ENCODE measurements at regions not wholly inside any gene's neighbourhood (a gene's known extent, or its start where the extent isn't known, plus 50 kb on each side); places are given as distances from the start of the nearest gene placed in this dataset.

DNA sequence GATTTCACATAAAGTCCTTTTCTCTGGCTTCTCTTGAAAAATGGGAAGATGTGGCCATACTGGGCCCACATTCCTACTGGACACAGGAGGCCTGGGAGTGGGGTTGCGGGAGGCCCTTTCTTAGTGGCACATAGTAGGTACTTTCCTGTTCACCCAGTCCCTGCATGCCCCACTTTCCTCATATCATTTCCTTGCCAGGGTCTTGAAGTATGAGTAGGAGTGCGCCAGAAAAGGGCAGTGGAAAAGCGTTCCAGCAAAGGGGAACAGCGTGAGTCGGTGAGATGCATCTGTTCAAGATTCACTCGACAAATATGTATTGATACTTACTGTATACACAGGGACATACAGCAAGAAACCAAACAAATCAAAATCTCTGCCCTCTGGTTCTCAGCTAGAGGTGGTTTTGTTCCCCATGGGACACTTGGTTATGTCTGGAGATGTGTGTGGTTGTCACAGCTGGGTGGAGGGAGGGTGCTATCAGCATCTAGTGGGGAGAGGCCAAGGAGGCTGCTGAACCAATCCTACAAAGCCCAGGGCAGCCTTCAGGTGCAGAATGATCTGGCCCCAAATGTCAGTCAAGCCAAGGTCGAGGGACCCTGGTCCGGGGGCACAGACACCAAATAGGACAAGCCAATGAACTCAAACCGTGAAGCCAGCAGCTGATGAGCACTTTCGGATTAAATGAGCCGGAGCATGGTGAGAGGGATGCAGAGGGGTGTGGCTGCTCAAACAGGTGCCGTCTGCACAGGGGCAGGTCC lies 151.4 kb downstream of the CEBPB start:
- DNase-seq (ENCODE audit: low read depth in 2 of 2): no peak

DNA sequence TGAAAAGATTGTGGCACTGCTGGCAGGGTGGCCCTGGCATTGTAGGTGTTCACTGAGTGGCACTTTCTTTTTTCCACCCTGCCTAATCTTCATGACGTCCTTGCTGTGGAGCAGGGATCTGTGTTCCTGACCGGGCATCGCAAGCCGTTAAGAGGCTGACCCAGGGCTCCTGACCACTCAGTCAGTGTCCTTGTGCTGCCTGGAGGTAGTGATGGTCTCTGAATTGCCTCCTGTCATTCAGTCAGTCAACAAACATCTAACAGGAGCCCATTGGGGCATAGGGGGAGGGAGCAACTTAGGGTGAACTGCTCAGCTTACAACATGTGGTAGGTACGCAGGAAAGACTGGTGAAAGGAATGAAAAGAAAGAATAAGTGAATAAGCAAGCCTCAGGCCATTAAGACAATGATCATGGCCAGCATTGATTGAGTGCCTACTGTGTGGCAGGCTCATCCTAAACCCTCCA lies 152.0 kb downstream of the CEBPB start:
- no peak for DNase-seq (ENCODE audit: low read depth in 2 of 2)

DNA sequence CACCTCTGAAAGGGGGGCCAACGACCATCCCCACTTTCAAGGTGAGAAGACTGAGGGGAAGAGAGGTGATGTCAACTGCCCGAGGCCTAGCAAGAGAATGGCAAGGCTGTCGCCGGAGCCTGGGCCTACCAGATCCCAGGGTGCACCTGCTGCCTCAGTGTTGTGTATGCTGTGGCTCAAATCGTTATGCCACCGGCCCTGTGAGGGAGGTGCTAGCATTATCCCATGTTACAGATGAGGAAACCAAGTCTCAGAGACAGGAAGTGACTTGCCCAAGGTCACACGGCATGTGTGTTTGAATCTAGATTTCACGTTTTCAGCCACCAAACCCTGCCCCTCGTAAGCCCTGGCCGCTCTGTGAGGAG lies 152.5 kb downstream of the CEBPB start:
- no peak for DNase-seq (ENCODE audit: low read depth in 2 of 2)

DNA sequence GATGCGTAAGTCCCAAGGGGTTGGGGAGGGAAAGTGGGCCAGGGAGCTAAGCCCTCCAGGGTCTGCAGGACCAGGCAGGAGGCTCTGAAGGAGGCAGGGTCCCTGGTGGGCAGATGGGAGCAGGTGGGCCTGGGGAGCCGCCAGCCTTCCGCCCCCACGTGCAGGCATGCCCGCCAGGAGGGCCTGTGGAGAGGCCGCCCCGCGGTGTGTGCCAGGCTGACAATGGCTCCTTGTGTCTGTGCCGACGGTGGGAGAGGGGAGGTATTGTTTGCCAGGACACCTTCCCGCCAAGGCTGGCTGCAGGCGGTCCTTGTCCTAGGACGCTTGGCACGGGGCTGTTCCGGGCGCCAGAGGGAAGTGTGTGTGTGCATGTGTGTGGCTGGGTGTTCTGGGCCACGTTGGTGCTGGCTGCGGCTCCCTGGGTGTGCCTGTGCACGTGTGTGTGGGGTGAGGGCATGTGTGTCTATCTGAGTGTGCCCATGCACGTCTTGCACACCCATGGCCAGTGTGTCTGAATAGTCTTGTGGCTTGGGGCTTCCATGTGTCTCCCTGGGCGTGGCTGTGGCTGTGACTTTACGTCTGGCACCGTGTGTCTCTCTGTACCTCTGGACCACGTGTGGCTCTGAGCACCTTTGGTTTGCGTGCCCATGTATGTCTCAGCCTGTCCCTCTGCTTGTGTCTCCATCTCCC lies 153.0 kb downstream of the CEBPB start:
- DNase-seq (ENCODE audit: low read depth in 2 of 2): no peak

DNA sequence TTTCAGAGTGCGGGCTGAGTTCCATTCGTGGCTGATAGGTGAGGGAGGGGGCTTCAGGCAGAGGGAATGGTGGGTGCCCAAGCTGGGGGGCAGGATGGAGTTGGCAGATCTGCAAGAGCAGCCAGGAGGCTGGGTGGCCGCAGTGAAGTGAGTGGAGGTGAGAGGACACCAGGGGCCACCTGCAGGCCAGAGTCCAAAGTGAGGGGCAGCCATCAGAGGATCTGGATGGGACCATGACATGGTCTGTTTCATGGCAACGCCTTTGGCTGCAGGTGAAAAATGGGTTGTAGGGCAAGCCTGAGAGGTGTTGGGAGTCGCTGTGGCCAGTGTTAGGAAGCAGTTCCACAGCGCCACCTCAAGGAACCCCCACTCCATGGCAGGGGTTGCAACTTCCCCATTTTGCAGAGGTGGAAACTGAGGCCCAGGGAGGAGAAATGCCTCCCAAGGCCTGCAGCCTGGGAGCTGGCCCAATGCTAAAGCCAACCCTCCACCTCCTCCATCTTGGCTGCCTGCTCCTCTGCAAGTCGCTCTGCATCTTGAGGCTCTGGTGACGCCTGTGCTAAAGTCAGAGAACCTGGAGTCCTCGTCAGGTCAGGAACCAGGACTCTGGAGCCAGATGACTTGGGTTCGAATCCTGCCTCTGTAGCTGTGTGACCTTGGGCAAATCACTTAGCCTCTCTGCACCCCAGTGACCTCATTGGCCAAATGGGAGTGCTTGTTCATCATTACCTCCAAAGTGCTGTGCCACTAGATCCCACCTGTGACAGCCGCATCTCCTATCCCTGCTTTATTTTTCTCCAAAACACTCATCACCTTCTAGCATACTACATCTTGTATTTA lies 153.8 kb downstream of the CEBPB start:
- DNase-seq (ENCODE audit: low read depth in 2 of 2): no peak

DNA sequence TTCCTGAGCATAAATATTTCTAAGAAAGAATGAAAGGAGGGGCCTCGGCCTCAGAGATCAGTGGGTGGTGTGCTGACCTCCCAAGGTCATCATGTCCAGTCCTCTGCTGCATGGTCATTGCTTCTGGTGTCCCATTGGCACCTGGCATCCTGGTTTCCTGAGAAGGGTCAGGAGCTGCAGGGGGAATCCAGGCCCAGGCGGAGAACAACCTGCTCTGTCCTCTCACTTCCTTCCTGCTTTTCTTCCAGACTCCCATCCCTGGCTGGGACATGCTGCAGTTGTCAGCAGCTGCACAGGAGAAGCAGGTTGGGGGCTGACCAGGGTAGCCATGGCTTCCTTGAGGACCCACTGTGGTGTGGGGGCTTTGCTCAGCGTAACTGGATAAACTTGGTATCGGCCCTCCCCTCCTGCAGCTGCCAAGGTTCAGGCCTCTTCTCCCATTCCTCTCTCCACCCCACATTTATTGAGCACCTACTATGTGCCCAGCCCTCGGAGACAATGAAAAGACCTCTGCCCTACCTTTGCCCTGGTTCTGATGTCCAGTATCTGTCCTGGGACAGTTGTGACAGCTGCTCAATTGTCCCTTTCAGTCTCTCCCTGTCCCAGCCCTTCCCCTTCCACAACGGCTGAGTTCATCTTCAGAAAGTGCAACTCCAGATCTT lies 155.2 kb downstream of the CEBPB start:
- no peak for DNase-seq (ENCODE audit: low read depth in 2 of 2)

DNA sequence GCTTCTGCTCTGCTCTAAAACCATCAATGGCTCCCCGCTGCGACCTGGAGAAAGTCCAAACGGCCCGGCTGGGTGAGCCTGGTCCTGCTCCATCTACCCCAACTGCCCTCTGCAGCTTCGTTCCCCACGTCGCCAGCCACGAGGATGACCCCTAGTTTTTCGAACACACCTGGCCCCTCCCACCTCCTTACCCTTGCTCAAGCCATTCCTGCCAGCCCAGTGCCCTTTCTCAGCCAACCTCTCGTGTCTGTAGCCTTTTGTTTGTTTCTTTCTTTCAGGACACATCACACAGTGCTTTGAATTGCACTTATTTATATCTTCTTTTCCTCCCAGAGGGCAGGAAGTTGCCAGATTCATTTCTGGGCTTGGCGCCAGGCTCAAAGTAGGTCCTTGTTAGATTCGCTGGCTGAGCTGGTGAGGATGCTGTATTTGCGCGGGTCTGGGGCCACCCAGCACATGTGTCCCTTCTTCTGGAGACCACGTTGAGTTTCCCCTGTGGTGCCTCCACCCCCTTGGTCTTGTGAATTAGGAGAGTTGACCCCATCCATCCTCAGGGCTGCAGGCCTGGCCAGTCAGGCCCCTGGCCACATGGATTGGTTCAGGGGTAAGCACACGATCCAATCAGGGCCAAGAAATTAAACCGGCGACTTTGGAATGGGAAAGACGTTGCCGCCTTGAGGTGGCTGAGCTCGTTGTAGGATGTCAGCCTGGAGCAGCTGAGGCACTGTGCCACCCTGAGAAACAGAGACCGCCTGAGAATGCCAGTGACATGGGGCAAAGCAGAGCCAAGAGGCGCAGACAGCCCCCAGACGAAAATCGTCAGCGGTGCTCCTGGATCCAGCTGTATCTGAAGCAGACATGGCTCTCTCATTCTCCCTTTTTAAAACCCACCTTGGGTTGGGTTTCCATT lies 156.0 kb downstream of the CEBPB start:
- no peak for DNase-seq (ENCODE audit: low read depth in 2 of 2)

DNA sequence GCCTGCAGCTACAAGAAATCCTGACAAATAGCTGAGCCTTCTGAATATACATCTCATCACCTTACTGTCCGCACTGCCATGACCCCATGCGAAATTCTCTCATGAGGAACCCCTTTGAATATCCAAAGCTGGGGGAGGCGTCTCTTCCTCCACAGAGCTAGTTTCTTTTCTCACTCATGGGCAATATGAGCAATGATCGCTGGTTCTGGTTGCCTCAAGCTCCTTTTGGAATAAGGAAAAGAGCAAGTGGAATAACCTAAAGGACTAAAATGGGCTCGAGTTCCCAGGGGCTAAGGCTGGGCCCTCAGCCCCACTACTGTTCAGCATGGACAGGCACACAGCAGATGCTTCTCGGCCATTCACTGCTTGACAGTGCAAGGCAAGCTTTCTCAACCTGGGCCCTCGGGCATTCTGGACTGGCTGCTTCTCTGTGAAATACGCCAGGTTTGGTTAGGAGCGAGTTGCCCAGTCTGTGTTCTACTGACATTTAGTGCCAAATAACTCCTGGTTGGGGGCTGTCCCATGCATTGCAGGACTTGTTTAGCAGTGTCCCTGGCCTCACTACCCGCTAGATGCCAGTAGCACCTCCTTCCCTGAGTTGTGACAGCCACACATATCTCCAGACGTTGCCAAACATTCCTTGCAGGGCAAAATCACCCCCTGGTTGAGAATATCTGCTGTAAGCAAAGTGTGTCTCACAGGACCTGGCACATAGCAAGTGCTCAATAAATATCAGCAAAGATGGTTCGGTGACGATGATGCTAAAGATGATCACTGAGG lies 156.8 kb downstream of the CEBPB start:
- no peak for DNase-seq (ENCODE audit: low read depth in 2 of 2)

DNA sequence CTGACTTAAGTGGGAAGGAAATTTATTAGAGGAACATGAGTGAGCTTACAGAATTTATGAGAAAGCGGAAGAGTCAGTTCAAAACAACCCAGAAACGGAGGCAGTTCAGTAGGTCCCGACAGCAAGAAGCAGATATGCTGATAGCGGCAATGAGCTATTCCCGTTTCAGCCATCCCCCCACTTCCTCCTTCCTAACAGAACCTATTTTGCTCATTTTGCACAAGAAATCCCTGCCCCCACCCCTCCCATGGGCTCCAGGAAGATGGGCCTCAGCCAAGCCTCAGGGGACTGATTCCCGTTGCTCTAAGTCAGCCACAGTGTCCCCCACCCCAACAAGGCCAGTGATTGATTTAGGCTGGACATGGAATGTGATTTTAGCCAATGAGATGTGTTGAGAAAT lies 157.5 kb downstream of the CEBPB start:
- DNase-seq (ENCODE audit: low read depth in 2 of 2): no peak

DNA sequence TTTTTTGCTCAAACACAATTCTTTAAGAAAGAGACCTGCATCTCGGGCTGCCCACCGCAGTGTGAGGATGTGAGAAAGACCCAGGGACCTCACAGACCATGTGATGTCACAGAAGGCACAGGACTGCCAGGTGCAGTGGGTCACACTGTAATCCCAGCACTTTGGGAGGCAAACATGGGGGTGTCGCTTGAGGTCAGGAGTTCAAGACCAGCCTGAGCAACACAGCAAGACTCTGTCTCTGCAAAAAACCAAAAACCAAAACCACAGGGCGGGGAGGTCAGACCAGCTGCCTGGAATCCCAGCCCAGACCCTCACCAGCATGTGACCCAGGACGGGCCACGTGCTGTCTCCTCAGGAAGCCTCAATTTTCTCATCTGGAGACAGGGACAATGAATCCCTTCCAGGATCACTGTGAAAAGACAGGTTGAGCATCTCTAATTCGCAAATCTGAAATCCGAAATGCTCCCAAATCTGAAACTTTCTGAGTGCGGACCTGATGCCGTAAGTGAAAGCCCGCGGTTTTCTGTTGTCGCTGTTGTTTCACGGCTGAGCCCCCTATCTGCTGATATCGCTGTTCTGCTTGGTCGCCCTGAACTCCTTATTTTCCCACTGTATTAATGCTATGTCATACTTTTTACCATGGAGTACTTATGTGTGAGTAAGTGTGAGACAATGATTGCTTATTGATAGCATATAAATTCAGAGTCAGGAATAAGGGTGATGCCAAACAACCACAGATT lies 159.5 kb upstream of the PTPN1 start:
- no peak for DNase-seq (ENCODE audit: low read depth in 2 of 2)

DNA sequence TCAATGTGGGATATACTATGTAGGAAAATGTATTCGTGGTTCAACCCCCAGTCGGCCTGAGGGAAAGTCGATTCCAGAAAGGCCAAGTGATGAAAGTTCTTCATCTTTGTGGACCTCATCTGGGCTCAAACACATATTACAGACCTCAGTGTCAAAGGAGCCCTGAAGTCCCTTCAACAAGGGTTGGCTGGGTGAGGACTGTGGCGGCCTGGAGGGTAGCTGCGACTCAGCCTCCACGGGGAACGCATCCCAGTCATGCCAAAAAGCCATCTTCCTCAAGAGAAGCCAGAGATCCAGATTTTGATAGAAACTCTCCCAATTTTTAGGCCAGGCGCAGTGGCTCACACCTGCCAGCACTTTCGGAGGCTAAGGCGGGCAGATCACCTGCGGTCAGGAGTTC lies 158.6 kb upstream of the PTPN1 start:
- DNase-seq (ENCODE audit: low read depth in 2 of 2): no peak

DNA sequence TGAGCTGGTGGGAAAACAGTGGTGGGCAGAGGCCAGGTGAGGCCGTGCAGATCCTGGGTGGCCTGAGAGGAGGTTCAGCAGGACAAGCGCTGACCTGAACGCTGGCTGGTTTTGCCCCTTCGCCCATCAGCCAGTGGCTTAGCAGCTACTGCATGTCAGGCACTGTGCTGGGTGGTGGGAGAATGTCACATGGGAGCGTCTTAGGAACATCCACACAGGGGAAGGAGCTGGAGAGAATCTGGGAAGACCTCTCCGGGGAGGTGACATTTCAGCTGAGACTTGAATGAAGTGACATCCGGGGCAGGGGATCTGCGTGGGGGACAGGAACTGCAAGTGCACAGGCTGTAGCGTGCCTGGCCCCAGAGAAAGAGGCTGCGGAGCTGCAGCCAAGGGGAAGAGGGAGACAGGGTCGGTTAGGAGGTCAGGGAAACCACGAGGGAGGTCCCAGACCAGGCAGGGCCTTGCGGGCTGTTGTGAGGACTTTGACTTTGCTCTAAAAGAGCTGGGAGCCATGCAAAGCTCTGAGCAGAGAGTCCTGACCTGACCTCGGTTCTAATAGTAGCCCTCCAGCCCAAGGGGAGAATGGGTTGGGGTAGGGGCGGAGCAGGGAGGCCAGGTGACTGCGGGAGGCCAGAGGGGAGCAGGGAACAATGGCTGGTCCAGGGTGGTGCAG lies 156.8 kb upstream of the PTPN1 start:
- DNase-seq (ENCODE audit: low read depth in 2 of 2): no peak

DNA sequence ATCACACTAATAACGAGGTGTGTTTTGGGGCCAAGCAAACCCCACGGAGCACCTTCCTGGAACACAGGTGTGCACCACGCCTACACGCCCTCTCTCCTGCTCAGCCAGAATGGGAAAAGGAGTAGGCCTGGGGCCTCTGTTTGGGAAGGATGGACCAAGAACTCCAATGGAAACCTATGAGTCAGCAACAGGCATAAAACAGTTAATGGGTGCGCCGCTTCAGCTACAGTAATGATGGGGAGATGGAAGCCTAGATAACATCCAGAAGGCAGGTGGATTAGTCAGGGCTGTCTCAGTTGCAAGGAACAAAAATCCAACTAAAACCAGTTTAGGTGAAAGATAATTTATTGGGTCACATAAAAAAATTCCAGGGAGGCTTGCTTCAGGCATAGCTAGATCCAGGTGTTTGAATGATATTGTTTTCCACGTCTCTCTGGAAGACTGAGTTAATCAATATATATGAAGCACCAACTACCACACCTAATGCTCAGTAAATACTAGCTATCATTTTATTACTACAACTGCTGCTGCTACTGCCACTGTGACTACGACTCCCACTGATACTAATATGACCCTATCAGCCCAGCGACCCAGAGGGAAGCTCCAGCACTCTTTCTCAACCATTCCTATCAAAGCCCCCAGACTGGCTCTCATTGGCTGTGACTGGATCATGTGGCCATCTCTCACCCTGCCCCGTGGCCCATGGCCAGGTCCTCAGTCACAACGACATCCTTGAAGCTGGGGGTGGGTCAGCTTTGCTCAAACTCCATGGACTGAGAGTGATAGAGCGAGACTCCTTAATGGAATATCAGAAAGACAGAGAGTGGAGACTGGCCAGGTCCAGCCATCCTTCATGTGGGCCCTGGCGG lies 155.2 kb upstream of the PTPN1 start:
- no peak for DNase-seq (ENCODE audit: low read depth in 2 of 2)

DNA sequence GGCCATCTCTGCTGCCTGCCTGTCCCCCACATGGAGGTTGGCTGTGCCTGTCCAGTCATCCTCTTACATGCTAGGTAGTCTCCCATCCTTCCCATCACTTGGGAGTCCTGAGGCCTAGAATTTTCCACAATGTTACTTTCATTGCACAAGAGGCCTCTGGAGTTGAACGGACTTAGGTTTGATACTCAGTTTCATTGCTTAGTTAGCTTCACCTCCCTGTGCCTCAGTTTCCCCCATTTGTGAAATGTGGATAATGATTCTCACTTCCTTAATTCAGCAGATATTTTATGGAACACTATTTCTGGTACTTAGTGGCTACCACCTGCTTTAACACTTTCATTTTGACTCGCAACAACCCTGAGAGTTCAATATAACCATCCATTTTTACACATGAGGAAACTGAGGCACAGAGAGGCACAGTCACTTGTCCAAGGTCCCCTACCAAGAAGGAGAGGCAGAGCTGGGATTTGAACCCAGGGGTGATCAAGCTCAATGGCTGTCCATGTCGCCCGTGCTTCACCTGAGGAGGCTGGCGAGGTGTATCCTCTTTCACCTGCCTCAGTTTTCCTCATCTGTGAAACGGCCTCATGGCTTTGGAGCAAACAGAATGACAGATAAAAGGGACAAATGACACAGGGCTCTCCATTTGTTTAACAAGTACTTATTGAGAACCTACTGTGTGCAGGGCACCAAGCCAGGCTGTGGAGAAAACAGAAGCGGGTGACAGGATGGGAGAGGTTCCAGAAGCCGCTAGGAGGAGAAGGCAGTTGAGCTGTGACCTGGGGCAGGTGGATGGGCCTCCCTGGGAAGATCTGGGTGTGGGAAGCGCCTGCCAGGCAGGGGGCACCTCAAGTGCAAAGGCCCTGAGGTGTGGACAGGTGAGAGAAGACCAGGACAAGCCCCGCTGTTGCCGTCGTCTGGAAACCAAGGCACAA lies 154.3 kb upstream of the PTPN1 start:
- no peak for DNase-seq (ENCODE audit: low read depth in 2 of 2)

DNA sequence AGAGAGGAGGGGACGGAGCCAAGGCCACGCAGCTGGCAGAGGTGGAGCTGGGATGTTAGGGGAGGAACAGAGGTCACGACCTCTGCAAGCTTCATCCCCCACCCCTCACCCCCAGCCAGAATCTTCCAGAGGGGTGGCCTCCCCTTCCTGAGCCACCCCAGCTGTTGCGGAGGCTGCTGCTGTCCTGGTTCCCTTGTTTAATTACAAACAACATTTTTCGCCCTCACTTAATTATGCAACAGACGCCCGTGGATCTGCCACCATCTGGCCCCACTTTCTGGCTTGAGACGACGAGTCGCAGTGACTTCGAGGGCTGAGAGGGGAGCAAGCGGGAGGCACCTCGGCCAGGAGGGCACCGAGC lies 153.7 kb upstream of the PTPN1 start:
- DNase-seq (ENCODE audit: low read depth in 2 of 2): no peak

DNA sequence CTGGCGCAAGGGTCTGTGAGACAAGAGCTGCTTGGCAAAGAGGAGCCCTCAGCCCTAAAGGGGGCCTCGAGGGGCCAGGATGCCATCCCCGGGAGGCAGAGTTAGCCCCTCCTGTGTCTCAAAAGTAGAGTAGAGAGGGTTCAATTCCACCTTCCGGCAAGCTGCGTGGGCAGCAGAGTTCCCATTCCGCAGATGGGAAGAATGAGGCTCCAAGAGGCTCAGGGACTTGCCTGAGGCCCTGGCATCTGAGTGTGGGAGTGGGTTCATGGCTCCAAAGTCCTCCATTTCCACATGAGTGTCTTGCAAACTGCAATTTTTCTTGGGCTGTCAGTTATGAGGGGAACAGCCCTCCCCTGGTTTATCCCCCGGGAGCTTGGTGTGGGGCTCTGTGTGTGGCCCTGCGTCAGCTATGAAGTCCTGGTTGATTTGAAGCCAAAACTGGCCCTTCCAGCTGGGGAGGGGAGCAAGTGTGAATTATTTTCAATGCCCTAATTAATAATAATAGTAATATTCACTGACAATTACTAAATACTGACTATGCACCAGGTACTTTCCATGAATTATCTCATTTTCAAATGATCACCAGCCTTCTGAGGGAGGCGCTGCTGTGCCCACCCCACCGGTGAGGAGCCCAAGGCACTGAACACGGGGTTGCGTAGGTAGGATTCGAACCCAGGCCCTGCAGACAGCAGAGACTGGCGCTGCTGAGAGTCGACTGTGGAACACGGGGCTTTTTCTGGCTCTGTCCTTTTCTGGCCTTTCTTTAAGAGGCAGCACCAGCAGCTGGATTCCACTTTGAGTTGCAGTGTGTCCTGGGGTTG lies 153.0 kb upstream of the PTPN1 start:
- DNase-seq (ENCODE audit: low read depth in 2 of 2): no peak
